Right renal pelvis (tissue), 4 donors: ENCODE measurements at regions not wholly inside any gene's neighbourhood (a gene's known extent, or its start where the extent isn't known, plus 50 kb on each side); places are given as distances from the start of the nearest gene placed in this dataset.

Source experiments
- DNase-seq, 4 donors: peaks; one replicate each; pipeline ENCODE4 v3.0.0-alpha.2; 2013; ENCODE audit warnings: low read depth in 4 of 4, low spot score in 3 of 4, missing footprints in 1 of 4

DNA sequence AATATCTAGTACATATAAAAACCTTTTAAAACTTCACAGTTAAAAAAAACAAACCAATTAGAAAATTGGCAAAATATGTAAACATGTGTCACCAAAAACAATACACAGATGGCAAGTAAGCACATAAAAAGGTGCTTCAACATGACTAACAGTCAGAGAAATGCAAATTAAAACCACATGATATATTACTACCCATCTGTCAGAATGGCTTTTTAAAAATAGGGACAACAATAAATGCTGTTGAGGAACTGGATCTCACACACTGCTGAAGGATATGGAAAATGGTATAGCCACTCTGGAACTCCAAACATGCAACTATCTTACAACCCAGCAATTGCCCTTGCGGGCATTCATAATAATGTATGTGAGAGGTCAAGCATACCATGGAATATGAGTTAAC lies 1153.6 kb downstream of the FLRT2 start:
- no peak for DNase-seq

- no peak for DNase-seq
Measured at GRCh38 chr14:86675059-86675458, 1145.1 kb downstream of the FLRT2 start.

DNA sequence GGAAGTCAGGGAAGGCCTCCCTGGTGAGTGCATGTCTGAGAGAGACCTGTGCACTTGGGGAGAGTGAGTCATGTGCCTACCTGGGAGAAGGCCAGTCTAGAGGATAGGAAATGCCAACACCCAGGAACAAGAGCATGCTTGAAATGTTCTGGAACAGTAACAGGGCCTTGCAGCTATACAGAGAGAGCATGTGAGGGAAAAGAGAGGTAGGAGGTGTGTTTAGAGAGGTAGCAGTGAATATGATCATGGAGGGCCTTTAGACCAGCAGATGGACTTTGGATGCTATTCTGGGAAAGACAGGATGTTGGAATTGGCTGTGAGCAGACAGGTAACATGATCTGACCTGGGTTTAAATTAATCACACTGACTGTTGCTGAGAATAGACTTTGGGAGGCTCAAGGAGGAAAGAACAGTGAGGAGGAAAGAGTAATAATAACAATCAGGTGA lies 1143.6 kb downstream of the FLRT2 start:
- no peak for DNase-seq

DNA sequence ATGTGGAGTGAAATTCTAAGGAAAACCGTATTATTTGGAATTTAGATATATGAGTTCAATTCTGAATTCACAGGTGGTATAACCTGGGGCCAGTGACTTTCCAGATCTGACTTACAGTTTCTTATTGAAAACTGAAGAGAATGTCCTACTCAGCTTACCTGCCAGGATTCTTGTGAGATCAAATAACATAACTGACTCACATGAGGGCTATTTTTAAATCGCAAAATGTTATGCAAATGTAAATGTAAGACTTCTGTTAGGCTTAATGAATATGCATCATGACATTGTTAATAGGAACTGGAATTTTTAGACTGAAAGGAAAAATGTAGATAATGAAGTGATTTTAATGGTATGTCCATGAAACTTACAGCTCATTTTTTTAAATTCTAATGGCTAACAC lies 1142.1 kb downstream of the FLRT2 start:
- DNase-seq, result no peak

DNA sequence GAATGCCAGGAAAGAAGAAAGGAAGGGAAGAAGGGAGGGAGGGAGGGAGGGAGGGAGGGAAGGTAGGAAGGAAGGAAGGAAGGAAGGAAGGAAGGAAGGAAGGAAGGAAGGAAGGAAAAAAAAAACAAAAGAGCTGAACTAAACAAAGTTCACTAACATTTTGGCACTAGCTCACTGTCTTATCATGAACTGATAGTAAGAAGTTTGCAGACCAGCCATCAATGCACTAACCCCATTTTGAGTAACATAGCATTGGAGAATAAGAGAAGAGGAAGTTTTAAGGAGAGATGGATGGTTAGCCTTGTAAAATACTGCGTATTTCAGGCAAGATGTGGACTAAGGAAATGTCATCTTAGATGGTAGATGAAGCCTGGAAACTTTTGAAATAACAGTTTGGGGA lies 1136.0 kb downstream of the FLRT2 start:
- no peak for DNase-seq

DNA sequence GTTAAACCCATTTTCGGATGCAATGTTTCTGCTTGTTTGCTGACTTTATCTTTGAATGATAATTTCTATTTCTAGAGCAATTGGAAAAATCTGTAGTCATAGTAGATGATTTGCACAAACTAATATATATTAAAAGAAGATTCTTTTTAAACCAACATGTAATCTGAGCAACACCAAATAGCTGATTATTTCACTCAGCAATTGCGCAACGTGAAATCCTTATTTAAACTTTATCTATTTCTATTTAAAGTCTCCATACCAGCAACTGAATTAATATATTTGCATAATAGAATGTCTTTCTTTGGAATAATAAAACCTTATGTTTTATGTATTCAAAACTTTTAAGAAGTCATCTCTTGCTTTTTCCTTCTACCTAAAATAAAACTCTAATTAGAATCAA lies 1132.4 kb downstream of the FLRT2 start:
- no peak for DNase-seq

GRCh38 chr14:86654558-86655184 lies 1124.7 kb downstream of the FLRT2 start:
- peak in 2 of 4 donors; percentile 4 to 5 for DNase-seq

GRCh38 chr14:86652526-86652925 lies 1122.6 kb downstream of the FLRT2 start:
- DNase-seq, result no peak

GRCh38 chr14:86646696-86647690 lies 1117.0 kb downstream of the FLRT2 start:
- no peak for DNase-seq

DNA sequence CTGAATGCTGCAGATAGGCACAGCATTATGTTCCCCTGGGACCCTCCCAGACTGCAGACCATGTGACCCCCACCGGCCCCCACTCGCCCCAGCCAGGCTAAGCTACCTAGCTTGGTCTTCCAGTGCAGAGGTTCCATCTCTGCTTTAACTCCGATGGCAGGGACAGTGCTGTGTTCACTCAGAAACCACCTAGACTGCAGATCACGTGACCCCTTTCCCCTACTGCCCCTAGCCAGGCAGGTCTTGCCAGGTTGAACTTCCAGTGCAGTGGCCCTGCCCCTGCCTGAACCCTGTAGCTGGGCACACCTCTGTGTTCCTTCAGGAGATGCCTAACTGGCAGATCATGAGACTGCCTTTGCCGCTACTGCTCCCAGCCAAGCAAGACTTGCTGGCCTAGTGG lies 1116.2 kb downstream of the FLRT2 start:
- no peak for DNase-seq

- no peak for DNase-seq
Measured at GRCh38 chr14:86641310-86641709, 1111.4 kb downstream of the FLRT2 start.

GRCh38 chr14:86640288-86640687 lies 1110.3 kb downstream of the FLRT2 start:
- no peak for DNase-seq

DNA sequence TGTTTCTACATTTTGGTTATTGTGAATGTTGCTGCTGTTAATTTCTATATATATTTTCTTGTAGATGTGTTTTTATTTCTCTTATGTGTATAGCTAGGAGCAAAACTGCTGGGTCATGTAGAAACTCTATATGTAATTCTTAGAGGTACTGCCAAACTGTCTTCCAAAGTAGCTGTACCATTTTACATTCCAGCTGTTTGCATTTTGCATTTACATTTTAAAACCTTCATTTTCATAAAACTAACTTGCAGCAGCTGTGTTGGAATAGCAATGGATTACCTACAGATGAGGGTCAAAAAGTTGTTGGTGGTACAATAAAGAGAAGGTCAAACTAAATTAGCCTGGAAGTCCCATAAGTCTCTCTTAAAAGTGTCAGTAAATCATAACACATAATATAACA lies 1109.7 kb downstream of the FLRT2 start:
- no peak for DNase-seq

DNA sequence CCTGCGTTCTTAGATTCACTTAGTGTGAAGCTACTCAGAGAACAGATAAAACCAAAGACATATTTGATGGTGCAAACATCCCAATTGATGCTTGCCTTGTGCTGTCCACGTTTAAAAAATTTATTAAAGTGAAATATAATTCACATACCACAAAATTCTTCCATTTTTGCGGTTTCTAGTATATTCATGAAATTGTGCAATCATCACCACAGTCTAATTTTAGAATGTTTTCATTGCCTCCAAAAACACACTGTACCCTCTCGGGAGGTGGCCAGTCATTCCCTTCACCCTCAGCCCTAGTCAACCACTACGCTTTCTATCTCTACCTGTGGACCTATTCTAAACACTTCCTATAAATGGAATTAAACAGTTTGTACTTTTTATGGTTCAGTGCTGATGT lies 1109.2 kb downstream of the FLRT2 start:
- DNase-seq, result no peak

GRCh38 chr14:86627080-86627479 lies 1097.1 kb downstream of the FLRT2 start:
- no peak for DNase-seq

- no peak for DNase-seq
Measured at GRCh38 chr14:86626530-86626929, 1096.6 kb downstream of the FLRT2 start.

GRCh38 chr14:86625637-86626036 lies 1095.7 kb downstream of the FLRT2 start:
- no peak for DNase-seq

GRCh38 chr14:86619726-86620125 lies 1089.8 kb downstream of the FLRT2 start:
- DNase-seq, result no peak

DNA sequence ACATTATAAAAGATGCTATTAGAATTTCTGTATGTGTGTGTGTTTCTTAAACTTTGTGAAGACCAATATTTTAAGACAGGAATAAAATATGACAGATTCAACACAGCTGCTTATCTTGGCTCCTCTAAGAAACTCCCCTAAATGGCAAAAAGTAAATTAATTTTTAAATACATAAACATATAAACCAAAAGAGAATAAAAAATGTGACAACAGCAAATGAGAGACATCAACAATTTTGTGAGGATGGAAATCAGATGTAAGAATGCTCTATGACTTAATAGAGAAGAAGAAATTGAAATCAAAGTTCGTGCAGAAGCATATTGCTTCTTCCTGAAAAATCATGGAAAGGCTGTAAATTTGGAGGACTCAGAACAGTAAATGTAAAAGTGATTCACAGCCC lies 1083.8 kb downstream of the FLRT2 start:
- DNase-seq, result peak; percentile 28 to 69 (median 66)

- DNase-seq, result peak; percentile 12 to 38 (median 21)
Measured at GRCh38 chr14:86613126-86613525, 1083.2 kb downstream of the FLRT2 start.

DNA sequence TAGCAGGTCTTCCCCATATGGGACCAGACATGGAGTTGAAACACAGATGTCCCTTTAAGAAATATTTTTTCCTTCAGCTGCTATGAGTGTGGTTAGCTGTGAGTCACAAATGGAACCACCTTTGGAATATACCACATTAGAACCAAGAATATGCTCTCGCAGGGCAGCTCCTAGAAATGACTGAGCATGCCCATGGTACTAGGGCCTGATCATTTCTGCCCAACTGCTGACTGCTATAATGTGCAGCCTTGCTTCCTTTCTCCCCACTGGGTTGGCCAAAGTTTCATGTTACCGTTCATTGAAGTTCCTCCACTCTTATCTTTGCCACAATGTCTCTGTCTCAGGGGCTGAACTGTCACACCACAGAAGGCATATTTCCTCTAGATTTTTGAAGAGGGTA lies 1074.6 kb downstream of the FLRT2 start:
- DNase-seq, result no peak

DNA sequence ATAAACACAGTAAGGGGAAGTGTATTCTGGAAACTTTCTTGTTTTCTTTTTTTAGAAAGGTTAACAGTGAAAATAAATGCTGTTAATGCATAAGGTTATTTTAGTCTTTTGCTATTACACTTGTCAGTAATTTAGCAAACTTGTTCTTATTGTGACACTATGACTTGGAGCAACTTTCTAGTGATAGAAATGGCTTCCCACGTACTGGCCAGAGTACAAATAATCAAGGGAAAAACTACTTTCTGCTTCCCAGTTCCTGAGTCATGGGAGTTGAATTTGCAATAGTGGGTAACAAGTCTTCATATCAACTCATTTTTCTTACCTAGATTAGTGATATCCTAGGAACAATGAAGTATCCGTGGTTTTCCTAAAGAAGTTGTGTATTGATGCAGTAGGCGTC lies 1072.3 kb downstream of the FLRT2 start:
- no peak for DNase-seq
